Tibial nerve (tissue), 4 donors: ENCODE measurements at regions not wholly inside any gene's neighbourhood (a gene's known extent, or its start where the extent isn't known, plus 50 kb on each side); places are given as distances from the start of the nearest gene placed in this dataset.

Experiments used
- DNase-seq, 2 donors: peaks; one replicate each; pipeline ENCODE4 v3.0.0-alpha.2; 2019; ENCODE audit warnings: low spot score in 2 of 2
- H3K27ac ChIP-seq, 4 donors: fragments of 200-600 bp; sonication (generic) in 3 of 4; one replicate each; pipeline ENCODE4 v1.5.1; 2017 to 2019; ENCODE audit warnings: mild to moderate bottlenecking in 1 of 4
- H3K27me3 ChIP-seq, 2 donors: fragments of 200-600 bp; sonication (generic) in 1 of 2; one replicate each; pipeline versions ENCODE4 v1.5.1 to v1.6.0; 2017 to 2019
- H3K36me3 ChIP-seq, 3 donors: fragments of 200-600 bp; sonication (generic); one replicate each; pipeline ENCODE4 v1.5.1; 2018 to 2019
- H3K4me1 ChIP-seq, 4 donors: fragments of 200-600 bp; sonication (generic) in 3 of 4; one replicate each; pipeline ENCODE4 v1.5.1; 2017 to 2019
- H3K4me3 ChIP-seq, 4 donors: fragments of 200-600 bp; sonication (generic) in 3 of 4; one replicate each; pipeline ENCODE4 v1.5.1; 2017 to 2019; ENCODE audit warnings: mild to moderate bottlenecking in 1 of 4, moderate library complexity in 1 of 4
- H3K9me3 ChIP-seq, 4 donors: fragments of 200-600 bp; sonication (generic) in 3 of 4; one replicate each; pipeline ENCODE4 v1.5.1; 2017 to 2019
- EP300 ChIP-seq, 2 donors: sonication (generic); formaldehyde crosslinking; IDR thresholded peaks; one replicate each; pipeline ENCODE4 v1.6.1; 2017; ENCODE audit warnings: antibody characterized with exemption in 2 of 2, mild to moderate bottlenecking in 1 of 2
- POLR2A ChIP-seq, 2 donors: fragments of 450-650 bp; IDR thresholded peaks; one replicate each; pipeline ENCODE4 v1.6.1; 2017; ENCODE audit warnings: antibody characterized with exemption in 2 of 2, mild to moderate bottlenecking in 2 of 2, moderate library complexity in 2 of 2
- WGBS, 2 donors: methylation state at CpG; one replicate each; pipeline ENCODE4 v1.1.5; 2018; 5-methylcytosine and 5-hydroxymethylcytosine counted together
- TF ChIP-seq, protein P1 (sequence below), 5 experiments: fragments of 200-600 bp in 3 of 5; fragments of 450-650 bp in 2 of 5; sonication (generic) in 3 of 5; IDR thresholded peaks; one replicate each; pipeline ENCODE4 v1.5.1; 2016 to 2019; ENCODE audit warnings: antibody characterized with exemption in 5 of 5, mild to moderate bottlenecking in 3 of 5, moderate library complexity in 2 of 5

DNA sequence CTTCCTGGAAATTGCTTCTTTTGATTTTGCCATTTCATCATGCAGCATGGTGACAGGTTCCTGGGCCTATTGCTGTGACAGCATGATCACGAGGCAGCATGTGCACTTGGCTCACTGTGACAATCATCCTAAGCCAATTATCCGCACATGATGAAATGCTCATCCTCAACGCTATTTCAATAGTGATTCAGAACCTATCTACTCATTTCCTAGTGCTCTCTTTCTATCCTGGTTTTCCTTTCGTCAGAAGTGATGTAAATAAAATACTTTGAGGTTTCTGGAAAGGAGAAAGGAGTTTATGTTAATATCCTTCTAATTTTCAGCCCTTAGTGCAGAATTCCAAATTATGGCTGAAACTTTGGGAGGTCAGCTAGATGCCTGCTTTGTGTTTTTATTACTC is 110.6 kb upstream of the ADAMTS5 start:
- TF ChIP-seq, protein P1, sequence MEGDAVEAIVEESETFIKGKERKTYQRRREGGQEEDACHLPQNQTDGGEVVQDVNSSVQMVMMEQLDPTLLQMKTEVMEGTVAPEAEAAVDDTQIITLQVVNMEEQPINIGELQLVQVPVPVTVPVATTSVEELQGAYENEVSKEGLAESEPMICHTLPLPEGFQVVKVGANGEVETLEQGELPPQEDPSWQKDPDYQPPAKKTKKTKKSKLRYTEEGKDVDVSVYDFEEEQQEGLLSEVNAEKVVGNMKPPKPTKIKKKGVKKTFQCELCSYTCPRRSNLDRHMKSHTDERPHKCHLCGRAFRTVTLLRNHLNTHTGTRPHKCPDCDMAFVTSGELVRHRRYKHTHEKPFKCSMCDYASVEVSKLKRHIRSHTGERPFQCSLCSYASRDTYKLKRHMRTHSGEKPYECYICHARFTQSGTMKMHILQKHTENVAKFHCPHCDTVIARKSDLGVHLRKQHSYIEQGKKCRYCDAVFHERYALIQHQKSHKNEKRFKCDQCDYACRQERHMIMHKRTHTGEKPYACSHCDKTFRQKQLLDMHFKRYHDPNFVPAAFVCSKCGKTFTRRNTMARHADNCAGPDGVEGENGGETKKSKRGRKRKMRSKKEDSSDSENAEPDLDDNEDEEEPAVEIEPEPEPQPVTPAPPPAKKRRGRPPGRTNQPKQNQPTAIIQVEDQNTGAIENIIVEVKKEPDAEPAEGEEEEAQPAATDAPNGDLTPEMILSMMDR (IDR thresholded peaks at IDR 0.05), result no peak
- TF ChIP-seq POLR2A (IDR thresholded peaks at IDR 0.05), result no peak
- TF ChIP-seq EP300 (IDR thresholded peaks at IDR 0.05), result no peak
- no peaks in the 10 kb centered on the region for H3K27me3 ChIP-seq
- H3K36me3 ChIP-seq, result no peaks in the 10 kb centered on the region
- H3K4me3 ChIP-seq, result no peak overlapping the region
- no peaks in the 10 kb centered on the region for H3K4me1 ChIP-seq
- no peak for DNase-seq
- H3K27ac ChIP-seq, result no peak overlapping the region
- H3K9me3 ChIP-seq, result no peaks in the 10 kb centered on the region
- 81 to 87% methylated on average over 4 of the region's 4 CpGs for WGBS, 2 donors

DNA sequence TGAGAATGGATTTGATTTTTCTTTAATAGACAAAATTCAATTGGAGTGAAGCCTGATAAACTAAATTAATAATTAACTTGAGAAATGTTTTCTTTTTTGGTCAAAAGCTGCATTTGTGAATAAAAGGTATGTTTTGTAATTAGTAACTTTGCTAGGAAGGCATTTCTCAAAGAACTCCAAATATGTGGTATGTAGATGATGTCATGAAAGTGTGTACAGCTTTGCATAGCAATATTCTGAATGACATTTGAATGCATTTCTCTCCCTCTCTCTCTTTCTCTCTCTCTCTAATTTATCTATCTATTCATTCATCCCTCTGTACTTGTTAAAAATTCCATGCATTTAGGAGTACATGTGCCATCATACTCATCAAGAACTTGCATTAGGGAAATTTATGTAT is 109.1 kb upstream of the ADAMTS5 start:
- TF ChIP-seq, protein P1 (IDR thresholded peaks at IDR 0.05), result no peak
- no peak for TF ChIP-seq EP300 (IDR thresholded peaks at IDR 0.05)
- Histone ChIP-seq H3K4me3 (no peak overlapping the region), H3K27ac (no peak overlapping the region)

DNA sequence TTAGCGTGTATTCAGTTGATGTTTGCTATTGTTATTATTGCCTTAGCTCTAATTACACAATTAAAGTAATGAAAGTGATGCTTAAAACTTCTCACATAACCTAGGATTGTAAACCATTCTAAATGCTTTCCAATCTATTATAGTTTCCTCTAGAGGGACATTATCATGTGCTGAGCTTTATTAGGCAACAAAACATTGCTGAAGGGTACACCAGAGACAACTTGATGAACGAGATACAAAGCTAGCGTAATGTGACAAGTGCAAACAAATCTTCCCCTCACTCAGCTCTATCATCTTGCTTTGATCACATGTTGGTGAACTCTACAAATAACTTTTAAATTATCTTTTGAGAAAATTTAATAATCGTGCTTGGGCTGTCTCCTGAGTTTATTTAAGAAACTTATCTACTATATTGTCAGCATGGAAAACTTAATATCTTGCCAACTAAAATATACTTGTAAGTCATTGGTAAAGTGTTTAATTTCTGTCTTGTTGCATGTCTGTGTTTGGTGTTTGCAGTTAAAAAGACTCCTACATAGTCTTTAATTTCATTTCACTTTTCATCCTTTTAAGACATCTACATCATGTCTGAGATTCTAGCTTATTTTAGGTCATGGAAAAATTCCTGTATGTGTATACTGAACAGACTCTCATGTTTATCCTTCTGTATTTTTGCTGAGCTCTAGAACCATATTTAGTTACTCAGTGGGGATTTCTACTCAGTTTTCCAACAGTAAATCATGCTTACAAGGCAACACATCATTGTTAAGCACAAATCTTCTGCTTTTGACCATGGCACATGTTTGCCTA is 104.2 kb upstream of the ADAMTS5 start:
- Histone ChIP-seq H3K27me3 (no peaks in the 10 kb centered on the region), H3K36me3 (no peaks in the 10 kb centered on the region), H3K9me3 (no peaks in the 10 kb centered on the region), H3K4me3 (no peak overlapping the region), H3K4me1 (no peaks in the 10 kb centered on the region), H3K27ac (no peak overlapping the region)
- TF ChIP-seq, protein P1 (IDR thresholded peaks at IDR 0.05), result no peak
- TF ChIP-seq POLR2A (IDR thresholded peaks at IDR 0.05) (no peak), EP300 (IDR thresholded peaks at IDR 0.05) (no peak)
- DNase-seq, result no peak
- 49 to 58% methylated on average over 4 of the region's 4 CpGs for WGBS, 2 donors

More for the DNA sequence above, 109.1 kb upstream of the ADAMTS5 start:
- no peak for DNase-seq
- Histone ChIP-seq H3K9me3 (no peaks in the 10 kb centered on the region), H3K36me3 (no peaks in the 10 kb centered on the region), H3K4me1 (no peaks in the 10 kb centered on the region), H3K27me3 (no peaks in the 10 kb centered on the region)

- Histone ChIP-seq H3K9me3 (peaks cover 0 to 4% (median 0%) of the 10 kb centered on the region in 4 donors), H3K27ac (no peak overlapping the region), H3K4me1 (no peaks in the 10 kb centered on the region), H3K27me3 (no peaks in the 10 kb centered on the region), H3K36me3 (no peaks in the 10 kb centered on the region), H3K4me3 (no peak overlapping the region)
- TF ChIP-seq EP300 (IDR thresholded peaks at IDR 0.05) (no peak), POLR2A (IDR thresholded peaks at IDR 0.05) (no peak)
- TF ChIP-seq, protein P1 (IDR thresholded peaks at IDR 0.05), result no peak
- no peak for DNase-seq
These were observed 101.9 kb upstream of the ADAMTS5 start for GRCh38 chr21:27068811-27069210.

GRCh38 chr21:27067226-27067625 is 100.3 kb upstream of the ADAMTS5 start:
- no peak for DNase-seq
- peaks cover 0 to 13% (median 0%) of the 10 kb centered on the region in 4 donors for H3K9me3 ChIP-seq
- no peaks in the 10 kb centered on the region for H3K27me3 ChIP-seq
- no peaks in the 10 kb centered on the region for H3K4me1 ChIP-seq
- no peak overlapping the region for H3K27ac ChIP-seq
- H3K4me3 ChIP-seq, result no peak overlapping the region
- no peaks in the 10 kb centered on the region for H3K36me3 ChIP-seq
- WGBS, 2 donors, result 90 to 95% methylated on average over 1 of the region's 1 CpG
- TF ChIP-seq, protein P1 (IDR thresholded peaks at IDR 0.05), result no peak
